Dedifferentiated amniotic fluid mesenchymal stem cell (primary cell): ENCODE measurements at regions not wholly inside any gene's neighbourhood (a gene's known extent, or its start where the extent isn't known, plus 50 kb on each side); places are given as distances from the start of the nearest gene placed in this dataset.

Experiments used
- DNase-seq: peaks from one replicate; pipeline ENCODE4 v3.0.0-alpha.2; 2016; ENCODE audit errors: extremely low spot score

DNA sequence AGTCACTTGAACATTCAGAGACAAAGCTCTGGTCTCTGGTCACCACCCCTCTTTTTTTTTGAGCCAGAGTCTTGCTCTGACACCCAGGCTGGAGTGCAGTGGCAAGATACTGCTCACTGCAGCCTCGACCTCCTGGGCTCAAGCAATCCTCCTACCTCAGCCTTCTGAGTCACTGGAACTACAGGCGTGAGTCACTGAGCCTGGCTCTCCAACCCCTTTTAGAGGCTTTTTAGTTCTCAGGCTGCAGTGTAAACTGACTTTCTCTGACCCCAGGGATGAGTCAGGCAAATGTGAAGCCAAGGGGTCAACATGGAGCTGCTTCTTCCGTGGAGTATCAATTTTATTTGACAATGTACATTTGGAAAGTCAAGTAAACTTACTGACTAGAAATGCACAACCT is 229.2 kb downstream of the PTTG2 start:
- no peak for DNase-seq

DNA sequence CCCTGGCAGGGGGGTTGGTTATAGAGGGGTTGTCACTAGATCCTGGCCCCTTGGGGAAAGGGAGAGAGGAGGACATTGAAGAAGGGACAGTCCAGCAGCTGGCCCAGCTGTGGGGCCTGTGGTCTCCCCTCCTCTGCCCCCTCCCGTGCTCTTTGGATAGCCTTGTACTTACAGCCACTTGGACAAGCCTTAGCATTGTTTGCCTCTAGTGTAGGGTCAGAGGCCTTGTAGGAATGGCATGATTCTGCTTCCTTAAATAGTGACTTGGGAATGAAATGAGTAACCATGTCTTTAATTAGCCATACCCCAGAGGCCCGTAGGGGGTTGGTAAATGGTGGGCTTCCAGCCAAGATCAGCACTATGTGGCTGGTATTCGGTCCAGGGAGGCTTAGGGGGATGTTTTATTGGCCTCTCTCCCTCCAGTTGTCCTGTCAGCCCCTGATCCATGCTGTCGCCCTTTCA is 230.6 kb downstream of the PTTG2 start:
- peak; percentile 40 for DNase-seq

DNA sequence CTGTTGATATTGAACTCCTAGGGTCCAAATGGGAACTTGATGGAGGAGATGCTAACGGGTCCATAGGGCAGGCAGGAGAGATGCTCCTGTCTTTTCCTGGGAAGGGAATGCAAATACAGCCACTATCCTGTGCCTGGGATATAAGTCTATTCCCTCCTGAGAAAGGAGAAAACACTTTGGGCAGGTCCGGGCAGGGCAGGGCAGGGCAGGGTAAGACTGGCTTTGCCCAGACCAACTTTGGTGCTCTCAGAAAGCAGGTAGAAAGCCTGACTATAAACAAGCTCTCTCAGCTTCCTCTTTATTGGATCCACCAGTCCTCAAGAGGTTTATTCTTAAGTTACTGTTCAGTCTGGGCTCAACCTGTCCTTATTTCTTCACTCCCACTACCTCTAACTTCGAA is 232.3 kb downstream of the PTTG2 start:
- no peak for DNase-seq

DNA sequence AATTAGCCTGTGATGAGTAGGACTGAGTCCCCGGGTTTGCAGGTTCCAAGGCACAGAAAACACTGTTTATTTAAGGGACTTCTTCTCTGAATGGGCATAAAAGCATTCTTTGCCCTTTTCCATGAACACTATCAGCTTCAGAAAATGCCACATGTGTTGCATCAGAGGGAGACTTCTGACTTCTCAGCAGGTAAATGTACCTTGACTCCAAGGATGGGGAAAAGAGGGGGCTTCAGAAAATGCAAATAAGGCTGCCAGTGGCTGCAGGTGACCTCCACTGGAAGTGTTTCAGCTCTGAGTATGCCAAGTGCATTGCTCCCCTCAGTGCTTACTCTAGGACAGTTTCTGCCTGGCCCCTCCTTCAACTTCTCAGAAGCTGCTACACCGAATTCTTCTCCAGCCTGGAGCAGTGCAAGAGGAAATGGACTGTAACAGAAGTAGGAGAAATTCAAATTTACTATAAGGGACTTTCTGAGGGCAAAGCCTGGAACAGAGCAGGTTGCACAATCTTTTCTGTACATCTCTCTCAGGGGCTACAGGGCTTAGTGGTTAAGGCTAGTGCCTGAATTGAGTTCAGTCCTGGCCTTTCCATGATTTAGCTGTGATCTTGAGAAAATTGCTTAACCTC is 233.2 kb downstream of the PTTG2 start:
- DNase-seq: no peak

DNA sequence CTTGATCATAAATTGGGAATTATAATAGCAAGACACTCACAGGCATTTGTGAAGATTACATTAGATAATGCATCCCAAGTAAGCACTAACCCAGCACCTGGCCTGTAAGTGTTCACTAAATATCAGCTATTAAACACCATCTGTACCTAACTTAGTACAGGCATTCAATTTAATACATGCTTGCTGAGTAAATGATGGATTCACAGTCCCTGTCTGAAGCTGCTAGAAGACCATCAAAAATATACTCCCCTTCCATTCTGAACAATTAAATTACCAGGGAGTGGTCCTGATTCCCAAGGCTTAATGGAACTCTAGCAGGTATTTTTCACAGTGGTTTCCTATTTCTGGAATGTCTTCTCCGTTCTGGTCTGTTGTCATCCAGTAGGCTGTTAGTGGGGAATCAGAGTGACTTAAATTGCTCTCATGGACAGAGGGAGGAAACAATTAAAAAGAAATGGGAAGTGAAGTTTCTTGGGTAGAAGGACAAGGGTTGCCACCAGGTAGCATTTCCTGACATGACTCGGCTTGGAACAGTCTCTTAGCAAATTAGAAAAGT is 233.9 kb downstream of the PTTG2 start:
- DNase-seq: no peak

DNA sequence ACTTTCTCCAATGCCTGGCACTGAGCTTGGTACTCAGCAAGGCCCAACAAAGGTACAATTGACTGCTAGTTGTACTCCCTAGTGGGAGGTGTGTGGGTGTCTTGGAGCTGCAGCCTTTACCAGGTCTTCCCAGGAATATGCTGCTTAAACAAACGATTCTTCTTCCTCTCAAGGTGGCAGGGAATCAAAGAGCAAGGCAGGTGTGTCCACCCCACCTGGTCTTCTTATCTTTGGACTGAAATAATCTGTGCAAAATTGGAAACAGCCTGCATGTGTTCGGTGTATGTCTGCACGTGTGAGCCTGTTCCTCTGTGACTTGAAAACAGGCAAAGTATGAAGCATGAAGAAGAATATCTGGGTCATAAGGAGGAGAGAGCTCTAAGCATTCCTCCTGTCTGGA is 235.3 kb downstream of the PTTG2 start:
- no peak for DNase-seq

DNA sequence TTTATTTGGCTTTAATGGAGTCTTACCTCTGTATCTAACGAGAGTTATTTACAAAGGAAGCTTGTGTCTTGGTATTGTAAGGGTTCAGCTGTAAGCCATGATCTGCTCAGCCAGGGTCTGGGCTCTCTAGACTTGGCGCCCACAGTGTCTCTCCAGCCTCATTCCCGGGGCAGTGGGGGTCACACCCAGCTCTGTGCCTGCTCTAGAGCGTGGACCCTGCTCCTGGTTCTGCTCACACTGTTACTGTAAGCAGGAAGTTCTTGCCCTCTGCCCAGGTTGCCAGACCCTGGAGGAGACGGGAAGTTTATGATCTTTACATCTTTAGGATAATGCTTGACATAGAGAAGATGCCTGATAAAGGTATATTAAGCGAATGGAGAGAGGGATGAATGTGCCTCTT is 235.7 kb downstream of the PTTG2 start:
- DNase-seq: no peak

DNA sequence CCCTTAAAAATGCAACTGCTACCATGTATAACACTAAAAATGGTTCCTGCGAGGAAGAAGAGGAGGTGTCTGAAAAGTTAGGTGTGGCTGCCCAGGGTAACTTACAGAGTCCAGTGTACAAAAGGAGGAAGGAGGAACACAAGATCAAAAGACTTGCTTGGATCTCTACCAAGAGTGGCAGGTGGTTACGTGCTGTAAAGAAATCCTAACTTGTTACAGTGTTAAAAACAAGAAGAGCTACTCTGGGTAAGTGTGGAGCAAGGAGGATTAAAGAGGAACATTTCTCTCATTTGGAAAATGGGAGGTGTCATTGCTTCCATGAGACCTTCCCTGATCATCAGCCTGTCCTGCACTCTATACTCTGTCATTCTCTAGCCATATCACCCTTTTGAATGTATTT is 242.0 kb downstream of the PTTG2 start:
- DNase-seq: no peak

DNA sequence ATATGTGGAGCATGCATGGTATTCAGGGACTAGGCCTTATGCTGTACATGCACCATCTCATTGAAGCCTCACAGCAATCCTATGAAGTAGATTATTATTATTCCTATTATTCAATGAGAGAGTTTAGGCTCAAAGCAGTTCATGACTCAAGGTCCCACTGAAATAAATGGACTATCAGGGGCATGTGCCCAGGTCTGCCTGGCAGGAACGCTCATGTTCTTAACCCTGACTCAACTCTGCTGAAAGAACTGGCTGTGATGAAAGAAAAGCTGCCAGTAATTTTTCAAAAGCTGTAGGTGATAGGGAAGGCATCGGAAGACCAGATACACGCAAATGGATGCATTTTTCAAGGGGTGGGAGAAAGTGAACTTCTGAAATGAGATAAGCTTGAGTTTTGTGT is 243.4 kb downstream of the PTTG2 start:
- no peak for DNase-seq

DNA sequence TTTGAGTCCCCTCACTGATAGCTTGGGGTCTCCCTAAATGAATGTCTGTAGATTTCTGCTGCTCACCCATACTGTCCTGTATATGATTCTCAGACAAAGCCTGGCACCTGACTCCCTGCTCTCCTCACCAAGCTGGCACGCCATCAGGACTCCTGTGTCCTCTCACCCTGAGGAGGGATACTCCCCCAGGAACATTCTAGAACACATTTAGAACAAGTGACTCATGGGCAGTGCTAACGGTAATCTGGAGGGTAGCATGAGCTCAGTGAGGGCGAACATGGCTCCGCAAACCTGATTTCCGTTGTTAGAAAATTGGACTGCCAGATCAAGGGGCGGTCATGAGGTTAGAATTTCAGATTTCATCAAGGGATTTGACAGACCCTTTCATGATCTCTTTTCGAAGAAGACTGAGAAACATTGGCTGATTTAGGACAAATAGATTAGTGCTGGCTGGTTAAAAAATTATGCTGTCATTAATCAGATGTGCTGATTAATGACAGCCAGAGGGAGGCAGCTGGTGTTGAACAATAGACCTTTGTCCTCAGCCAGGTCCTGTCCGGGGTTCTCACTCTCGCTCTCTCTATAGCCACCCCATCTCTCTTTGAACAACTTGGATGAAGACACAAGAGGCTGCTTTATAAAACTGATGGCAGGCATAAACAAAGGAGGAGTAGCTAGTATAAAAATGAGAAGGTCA is 244.3 kb downstream of the PTTG2 start:
- DNase-seq: no peak

DNA sequence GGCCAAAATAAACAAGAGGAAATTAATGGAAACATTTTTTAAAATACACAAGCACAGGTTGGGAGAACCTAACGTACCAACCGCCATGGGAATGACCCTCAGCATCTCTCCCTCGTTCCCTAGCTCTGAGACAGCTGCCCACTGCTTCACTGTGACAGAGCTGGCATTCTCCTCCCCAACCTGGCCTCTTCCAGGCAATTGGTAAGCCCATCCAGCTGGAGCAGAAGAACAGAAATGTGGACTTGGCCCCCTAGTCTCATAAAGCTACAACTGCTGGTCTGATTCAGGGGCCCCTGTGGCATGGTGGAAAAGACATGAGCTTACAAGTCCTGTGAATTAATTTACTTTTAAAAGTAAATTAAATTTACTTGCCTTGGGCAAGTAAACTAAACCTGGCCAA is 245.1 kb downstream of the PTTG2 start:
- DNase-seq: no peak

DNA sequence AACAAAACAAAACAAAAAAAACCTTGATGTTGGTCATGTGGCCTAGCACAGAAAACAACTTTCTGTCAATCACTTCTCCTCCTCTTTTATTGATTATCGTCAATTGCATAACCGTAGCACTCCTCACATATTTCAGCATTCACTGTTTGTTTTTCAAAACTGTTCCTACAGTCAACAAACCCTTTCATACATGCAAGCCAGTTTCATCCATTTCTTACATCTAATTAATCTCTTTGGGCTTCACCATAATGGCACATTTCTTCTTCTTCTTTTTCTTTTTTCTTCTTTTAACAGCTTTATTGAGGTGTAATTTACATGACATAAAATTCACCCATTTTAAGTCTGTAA is 246.9 kb downstream of the PTTG2 start:
- DNase-seq: no peak

DNA sequence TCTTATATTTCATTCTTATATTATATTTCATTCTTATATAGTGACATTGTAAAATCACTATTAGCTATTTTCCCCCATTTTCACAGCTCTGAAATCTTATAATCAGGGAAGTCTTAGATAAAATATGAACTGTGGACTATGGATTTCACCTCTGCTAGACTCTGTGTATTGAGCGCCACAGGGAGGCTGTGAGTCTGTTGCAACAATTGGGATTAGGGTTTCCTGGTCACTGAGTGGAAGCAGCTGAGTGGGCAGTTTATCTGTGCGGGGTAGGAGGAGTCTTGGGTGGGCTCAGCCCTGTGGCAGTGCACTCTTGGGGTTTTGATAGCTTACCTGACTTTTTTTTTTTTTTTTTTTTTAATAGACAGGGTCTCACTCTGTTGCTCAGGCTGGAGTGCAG is 249.5 kb downstream of the PTTG2 start:
- DNase-seq: no peak

DNA sequence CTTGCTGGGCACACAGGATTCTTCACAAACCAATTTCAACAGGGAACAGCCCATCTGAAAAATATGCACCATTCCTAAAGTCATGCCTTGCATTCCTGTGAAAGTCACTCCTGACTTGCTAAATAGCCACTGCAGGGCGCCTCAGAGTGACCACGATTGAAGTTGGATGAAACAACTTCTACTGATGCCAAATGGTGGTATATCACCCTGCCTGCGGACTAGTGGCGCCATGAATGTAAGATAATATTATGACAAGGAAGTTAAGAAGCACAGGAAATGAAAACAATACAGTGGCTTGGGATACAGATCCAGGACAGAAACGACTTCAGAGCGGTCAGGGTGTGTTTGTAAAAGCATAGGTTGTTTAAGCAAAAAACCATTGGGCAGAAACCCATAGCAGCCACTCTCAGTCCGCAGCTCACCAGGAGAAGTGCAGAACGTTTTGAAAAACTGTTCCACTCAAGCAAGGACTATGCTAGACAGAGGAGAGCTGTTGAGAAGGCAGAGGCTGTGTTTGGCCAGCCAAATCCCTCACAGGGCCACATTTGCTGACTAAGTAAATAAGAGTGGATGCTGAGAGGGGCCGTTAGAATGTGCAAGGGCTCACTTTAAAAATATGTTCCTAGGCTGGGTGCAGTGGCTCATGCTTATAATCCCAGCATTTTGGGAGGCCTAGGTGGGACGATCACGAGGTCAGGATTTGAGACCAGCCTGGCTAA is 250.4 kb downstream of the PTTG2 start:
- DNase-seq: no peak

DNA sequence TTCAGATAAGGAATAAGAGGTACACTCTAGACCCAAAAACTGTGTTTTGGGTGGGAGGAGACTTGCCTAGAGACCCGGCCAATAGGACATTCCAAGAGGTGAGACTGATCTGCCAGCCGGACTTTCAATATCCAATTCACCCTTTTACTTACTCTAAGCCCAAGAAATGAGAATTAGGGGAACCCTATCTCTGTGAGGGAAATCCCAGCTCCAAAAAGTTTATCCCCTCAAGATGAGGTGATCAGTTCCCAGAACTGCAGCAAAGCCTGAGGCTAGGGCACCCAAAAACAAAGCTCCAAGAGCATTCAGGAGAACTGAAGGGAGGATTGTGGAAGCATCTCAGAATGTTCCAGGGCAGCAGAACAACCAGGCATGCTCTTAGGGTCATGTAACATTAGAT is 251.7 kb downstream of the PTTG2 start:
- DNase-seq: no peak

DNA sequence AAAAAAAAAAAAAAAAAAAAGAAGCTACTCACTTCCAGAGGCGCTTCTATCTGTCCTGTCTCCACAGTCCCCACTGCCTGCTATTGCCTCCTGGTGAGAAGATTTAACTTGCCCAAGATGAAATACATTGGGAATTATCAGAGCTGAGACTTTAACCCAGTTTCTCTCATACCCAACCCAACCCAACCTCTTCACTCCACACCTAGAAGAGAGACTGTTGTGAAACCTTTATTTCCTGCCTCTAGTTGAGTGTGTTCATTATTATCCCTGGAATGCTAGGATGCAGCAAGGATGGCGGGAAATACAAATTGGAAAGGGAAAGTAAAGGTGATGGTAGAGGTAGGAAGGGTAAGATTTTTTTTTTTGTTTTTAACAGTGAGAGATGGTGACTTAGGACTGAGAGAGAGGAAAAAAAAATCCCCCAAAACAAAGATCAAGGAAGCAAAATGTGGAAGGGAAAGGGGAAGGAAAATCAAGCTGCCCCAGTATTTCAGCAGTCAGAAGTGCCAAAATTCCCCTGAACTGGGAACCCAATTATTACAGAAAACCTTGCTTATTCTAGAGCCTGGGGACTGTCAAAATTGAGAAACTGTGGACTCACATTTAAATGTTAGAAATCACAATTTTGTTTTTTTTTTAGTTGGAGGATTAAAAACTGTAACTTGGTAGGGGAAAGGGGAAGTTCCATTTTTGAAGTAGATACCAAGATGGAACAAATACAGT is 253.0 kb downstream of the PTTG2 start:
- no peak for DNase-seq

DNA sequence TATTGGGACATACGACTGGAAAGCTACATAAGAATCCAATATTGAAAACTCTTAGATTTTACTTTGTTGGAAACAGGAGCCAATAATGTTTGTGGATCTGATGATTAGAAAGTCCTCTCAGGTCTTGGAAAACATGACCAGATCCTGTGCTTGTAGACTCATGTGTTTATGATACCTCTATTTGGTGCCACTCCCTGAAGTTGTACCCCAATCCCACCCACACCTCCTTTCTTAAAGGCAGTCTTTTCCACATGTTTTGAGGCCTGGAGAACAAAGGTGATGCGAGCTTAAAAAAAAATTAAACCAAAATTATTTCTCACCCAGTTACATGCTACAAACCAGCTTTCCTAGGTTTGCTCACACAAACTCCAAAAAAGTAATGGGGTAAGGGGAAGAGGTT is 262.7 kb downstream of the PTTG2 start:
- no peak for DNase-seq

DNA sequence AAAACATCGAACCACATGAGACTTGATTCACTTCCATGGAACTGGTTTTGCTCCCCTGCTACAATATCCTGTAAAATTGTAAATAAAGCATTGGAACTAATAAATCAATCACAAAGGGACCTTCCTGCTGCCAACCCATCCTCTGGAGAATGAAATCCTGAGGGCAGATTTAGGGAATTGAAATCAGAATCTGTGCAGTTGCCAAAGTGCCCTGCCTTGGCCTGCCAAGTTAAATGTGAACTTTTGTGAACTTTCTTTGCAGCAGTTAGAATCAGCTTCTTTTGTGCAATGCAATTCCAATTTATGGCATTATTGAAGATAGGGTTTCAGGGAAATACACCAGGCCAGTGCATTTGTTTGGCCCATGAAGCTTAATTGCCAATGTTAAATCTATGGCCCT is 263.1 kb downstream of the PTTG2 start:
- DNase-seq: no peak

DNA sequence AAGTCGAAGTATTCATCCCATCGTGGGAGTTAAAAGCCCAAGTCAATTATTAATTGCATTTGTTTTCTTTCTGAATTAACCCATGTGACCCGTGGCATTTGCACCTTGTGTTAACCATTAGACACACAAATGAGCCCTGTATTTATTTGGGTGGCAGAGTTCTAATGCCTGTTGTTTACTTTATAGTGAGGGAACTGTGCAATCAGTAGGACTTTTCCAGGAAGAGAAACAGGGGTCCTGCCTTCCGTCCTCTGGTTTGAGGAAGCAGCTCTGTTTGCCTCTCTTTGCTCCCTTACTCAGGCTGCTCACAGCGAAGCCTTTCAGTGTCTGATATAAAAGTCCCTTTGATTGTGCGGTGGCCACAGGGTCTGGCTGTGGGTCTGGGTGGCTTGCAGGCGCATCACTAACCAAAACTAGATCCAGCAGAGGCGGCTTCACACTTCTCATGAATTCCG is 263.6 kb downstream of the PTTG2 start:
- DNase-seq: no peak

DNA sequence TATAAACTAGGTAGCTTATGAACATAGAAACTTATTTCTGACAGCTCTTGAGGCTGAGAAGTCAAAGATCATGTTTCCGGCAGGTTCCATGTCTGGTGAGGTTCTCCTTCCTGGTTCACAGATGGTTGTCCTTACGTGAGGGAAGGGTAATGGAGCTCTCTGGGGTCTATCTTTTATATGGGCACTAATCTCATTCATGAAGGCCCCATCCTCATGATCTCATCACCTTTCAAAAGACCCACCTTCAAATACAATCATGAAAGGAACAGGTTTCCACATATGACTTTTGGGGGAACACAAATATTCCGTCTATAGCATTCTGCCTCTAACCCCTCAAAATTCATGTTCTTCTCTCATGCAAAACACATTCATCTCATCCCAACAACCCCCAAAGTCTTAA is 264.7 kb downstream of the PTTG2 start:
- DNase-seq: no peak

DNA sequence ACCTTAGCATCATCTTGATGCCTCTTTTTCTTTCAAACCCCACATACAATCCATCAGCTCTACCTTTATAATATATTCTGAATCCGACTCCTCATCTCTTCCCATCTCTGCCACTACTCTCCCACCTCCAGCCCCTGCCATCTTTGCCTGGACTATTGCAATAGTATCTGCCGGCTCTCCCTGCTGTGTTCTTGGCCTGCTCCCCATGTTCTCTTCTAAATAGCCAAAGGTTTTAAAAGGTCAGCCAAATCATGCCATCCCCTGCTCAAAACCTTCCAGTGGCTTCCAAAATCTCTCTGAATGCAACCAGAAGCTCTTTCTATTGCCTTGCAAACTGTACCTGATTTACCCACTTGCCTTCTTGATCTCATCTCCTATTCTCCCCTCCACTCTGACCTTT is 266.0 kb downstream of the PTTG2 start:
- DNase-seq: no peak

DNA sequence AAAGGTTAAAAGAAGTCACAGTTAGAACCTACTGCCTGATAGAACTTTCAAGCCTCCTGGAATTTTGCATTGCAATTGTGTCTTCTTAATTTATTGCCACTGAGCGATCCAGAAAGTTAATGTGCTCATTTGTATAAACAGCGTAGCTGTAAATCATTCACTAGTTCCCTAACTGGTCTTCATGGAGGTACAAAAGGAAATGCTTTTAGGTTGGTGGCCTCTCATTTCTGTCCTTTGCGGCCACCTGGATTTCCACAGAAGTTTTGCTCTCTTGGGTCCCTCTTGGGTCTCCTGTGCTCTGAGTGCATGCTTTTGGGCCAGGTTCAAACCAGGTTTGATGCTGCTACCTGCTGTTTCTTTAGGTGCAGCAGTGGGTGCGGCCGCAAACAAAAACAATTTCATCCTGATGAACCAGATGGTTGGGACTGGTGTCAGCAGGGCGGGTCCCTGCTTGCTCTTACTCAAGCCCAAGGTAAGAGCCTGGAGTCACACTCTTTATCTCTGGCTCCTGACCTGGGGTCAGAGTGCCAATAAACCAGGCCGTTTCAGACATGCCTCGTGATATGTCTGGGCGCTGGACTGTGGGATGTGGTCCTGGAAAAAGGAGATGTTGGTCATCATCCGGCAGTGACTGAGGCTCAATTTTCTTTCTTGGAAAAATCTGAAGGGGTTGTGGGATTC is 270.1 kb downstream of the PTTG2 start:
- no peak for DNase-seq
